GM18870 (cell line): ENCODE measurements at regions not wholly inside any gene's neighbourhood (a gene's known extent, or its start where the extent isn't known, plus 50 kb on each side); places are given as distances from the start of the nearest gene placed in this dataset.

ENCODE experiments used
- ATAC-seq: cut with Tn5 transposase; IDR thresholded peaks from one replicate; pipeline ENCODE4 v1.9.1; 2021; ENCODE audit warnings: moderate library complexity; ENCODE audit not compliant: unreplicated experiment

DNA sequence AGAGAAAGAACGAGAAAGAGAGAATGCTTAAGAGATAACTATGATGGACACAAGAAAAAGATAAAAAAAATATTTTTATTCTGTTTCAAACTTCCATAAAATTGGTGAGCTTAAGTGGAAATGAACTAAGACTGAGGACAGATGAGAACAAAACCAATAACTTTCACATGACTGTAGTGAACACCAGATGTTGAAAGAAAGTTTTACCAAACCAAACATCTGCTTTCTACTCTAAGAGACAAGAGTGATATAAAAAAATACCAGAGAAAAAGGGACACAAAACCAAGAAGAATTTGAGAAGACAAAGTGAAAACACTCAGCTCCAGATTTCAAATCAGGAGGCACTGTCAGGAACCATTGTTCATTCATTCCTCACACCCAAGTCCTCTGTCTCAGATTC, 147.9 kb downstream of the IMPG2 start:
- ATAC-seq, result no peak

DNA sequence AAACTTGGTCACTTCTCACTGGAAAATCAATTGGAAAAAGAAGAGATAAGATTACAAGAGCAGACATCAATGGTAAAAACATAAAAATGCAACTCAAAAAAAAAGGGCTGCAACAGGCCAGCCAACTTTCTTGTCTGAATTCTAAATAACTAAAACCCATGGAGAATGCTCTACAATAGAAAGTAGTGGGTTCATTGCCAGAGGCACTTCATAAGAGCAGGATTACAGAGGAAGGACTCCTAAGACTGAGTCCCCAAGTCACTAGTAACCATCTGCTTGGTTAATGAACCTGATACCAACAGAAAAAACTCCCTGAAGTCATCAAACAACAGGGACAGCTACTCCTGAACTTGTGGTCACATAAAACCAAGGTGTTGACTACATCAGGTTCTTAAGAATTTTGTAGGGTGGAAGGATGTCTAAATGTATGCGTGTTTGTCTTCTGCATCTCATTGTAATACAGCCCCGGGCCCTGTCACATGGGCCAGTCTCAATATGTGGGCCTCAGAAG, 148.6 kb downstream of the IMPG2 start:
- no peak for ATAC-seq

DNA sequence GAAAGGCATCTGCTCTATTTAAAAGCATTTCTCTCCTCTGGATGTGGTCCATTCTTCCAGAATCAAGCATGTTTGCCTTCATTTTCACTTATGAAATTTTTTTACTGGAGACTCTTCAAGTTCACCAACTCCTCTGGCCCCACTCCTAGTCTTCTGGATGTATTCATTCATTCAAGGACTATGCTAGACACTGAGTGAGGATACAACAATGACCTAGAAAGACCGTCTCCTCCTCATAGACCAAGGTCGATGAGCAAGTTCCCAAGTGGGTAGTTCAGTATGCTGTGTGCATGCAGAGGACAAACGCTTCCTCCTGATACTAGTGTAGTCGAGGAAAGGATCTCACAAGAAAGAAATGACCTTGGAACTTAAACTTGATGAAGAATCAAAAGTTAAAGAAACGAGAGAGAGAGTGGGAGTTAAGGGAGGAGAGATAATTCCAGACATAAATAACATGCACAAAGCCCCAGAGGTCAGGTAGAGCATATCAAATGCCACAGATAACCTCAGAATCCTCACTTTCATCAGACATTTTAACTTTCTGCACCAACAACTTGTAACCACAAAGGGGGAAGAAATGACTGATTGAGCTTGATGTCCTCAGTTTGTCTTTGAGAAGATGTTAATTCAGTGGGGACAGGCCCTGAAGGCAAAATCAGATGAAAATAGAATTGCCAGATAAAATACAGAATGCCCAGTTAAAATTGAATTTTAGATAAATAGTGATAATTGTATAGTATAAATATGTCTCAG, 149.4 kb downstream of the IMPG2 start:
- no peak for ATAC-seq

DNA sequence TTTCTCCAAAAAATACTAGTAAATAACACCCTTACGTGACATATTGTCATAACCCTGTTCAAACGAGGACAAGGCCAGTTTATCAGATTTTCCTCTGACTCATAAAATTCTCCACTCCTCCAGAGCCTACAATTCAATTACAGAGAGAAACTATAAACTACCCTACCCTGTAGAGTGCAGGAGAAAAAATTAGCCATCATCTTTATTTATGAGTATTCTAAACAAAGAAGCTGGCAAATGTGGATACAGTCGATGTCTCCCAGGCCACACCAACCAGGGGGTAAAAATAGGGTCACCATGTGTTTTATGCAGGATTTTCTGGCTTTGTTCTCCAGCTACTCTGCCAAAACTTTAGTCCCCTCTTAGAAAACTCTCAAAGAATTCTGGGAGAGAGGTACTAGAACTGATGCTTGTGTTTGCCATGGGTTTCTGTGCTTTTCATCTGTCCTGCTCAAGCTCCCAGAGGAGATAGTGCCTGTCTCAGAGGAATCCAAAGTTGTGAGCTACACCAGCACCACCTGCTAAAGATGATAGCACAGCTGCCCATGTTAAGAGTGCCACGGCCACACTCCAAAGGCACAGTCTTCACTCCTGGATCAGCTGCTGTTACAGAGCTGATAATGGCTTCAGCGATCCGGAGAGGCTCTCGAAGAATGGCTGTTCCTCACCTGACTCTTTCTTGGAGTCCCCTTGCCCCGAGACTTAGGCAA, 150.2 kb downstream of the IMPG2 start:
- no peak for ATAC-seq

DNA sequence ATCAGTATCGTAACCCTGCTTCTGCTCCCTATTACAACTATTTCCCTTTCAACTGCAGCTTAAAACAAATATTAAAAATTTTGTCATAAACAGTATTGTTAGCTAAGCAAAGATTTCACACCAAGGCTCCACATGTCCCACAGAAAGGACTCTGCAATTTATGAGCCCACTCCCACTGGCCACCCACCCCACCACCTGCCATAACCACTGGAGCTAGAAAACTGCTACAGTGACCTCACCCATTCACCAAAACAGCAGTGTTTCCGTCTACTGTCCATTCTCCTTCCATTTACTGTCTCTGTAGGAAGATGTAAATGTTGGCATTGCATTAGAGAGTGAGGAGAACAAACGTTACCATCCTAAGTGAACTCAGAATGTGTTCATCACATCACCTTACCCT, 150.9 kb downstream of the IMPG2 start:
- ATAC-seq, result no peak

DNA sequence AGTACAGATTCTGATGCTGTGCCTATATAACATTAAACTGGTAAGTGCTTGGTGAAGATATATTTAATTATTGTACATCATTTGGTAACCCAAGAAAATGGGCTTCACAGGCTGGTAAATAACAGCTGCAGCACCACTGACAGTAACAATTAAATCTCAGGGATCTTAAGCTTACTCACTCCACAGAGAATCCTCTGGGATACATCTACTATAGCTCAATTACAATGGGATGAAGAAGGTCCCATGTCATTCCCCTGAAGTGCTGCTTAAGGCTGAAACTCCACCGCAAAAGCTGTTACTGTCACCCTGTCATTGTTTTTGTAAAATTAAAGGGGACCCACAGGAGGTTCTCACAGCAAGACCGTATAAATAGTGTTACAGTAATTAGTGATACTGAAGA, 153.0 kb downstream of the IMPG2 start:
- no peak for ATAC-seq

DNA sequence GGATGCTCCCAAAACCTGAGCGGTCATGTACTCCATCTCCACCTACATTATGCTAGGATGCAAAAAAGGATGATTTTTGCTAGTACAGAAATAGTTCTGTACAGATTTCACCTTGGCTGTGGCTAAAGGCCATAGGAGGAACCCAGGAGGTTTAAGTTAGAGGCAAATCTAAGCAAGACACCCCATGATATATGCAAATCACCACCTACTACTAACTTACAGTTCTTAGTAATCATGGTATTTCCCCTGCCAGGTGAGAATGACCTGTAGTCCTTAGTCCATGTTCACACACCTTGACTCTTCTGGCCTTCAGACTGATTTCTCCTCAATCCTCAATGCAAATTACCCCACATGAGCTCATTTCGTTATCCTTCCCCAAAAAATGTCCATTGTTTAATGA, 154.2 kb downstream of the IMPG2 start:
- ATAC-seq, result no peak

DNA sequence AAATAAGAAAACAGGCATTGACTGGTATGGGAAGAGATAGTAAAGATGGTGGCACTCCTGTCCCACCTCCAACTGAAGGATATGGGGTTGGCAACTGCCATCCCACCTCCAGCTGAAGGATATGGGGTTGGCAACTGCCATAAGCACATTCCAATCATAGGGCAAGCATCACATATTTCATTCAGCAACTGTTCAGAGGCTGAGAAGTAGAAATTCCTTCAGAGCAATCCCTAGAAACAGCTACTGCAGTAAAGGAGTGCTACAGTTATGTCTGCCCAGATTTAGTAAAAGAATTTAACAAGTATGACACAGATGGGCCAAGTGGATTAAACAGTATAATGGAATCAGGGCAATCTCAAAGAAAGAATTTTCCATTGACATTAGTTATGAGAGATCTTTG, 156.8 kb downstream of the IMPG2 start:
- ATAC-seq, result no peak

DNA sequence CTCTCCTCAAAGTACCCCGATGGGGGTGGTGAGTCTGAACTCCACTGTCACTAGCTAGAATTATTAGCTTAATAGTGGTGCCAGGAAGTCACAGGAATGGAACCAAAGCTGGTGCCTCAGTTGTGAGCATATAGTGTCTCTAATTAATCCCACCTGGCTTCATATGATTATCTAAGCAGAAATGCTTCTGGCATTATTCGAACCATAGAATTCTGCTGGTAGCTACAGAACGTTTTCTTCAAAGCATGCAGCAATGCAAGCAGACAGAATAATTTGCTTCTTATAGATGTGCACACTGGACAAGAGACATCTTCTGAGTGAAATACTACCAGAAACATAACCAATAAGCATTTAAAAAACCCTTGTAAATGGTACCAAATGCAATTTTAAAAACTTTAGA, 160.9 kb downstream of the IMPG2 start:
- ATAC-seq, result no peak

DNA sequence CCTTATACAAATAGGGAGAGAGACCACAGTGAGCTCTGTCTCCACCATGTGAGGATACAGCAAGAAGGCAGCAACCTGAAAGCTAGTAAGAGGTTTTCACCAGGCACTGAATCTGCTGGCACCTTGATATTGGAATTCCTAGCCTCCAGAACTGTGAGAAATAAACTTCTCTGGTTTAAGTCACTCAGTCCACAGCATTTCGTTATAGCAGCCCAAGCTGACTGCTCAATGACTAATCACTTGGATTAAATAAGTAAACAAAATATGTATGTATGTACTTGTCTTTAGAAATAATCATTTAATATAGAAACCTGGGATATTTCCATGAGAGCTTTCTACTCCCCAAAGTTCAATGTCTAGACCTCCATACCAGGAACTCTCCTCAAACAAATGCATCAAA, 162.0 kb downstream of the IMPG2 start:
- ATAC-seq, result no peak

DNA sequence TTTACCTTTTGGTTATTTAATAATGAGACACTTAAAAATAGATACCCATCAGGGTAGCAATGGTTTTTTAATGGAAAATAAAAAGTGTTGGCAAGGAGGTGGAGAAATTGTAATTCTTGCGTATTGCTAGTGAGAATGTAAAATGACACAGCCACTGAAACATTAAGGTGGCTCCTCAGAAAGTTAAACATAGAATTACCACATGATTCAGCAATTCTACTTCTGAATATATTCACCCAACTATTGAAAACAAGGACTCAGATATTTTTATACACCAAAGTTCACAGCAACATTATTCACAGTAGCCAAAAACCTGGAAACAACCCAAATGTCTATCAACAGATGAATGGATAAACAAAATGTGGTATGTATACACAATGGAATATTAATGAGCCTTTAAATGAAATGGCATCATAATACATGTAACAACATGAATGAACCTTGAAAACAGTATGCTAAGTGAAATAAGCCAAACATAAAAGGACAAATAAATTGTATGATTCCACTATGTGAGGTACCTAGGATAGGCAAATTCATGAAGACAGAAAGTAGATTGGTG, 163.5 kb downstream of the IMPG2 start:
- no peak for ATAC-seq

DNA sequence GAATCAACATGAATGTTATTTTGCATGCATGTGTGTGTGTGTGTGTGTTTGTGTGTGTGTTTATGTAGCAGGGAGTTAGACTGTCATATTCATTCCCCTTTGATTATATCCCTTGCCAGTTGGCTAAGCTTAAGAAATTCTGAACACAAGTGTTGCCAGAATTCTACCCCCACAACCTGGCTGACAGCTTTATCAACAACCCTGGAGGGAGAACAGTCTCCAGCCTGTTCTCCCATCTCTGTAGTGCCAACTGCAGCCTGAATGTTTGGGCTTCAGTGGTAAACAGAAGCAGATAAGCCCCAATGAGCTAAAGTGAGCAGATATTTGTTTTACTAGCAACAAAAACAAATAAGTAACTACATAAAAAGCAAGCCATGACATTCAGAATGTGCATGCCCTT, 162.6 kb upstream of the ABI3BP start:
- ATAC-seq, result no peak

DNA sequence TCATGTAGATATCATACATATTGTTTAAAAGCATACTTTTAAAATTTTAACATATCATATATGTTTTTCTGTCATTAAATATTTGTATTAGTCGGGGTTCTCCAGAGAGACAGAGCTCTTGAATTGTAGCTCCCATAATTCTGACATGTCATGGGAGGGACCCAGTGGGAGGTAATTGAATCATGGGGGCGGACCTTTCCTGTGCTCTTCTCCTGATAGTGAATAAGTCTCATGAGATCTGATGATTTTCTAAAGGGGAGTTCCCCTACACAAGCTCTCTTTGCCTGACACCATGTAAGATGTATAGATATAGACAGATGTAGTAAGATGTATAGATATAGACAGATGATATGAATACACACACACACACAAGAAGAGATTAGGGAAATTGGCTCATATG, 161.2 kb upstream of the ABI3BP start:
- no peak for ATAC-seq

DNA sequence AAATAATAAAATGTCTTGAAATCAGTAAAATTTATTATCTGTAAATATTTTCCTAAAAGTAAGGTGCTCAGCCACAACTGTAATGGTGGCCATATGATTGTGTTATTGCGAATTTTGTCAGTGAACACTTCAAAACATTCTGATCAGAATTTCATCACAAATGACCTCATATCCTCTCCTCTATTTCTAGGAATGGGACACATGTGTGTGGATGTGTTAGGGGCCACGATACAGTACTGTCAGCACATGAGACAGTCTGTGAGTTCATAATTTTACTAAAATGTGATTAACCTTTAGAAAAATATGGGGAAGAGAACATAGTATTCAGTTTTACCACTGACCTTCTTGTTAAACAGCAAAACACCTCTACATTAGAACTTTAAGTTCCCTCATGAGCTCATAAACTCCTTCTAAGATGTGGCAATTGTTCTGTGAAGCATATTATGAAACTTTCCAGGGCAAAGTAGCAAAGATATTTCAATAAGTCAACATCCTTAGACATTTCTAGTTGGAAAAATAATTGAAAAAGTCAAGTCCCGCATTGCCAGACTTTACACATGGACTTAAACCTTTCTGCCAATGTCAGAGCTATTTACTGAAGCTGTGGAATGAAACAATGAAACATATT, 158.2 kb upstream of the ABI3BP start:
- no peak for ATAC-seq

DNA sequence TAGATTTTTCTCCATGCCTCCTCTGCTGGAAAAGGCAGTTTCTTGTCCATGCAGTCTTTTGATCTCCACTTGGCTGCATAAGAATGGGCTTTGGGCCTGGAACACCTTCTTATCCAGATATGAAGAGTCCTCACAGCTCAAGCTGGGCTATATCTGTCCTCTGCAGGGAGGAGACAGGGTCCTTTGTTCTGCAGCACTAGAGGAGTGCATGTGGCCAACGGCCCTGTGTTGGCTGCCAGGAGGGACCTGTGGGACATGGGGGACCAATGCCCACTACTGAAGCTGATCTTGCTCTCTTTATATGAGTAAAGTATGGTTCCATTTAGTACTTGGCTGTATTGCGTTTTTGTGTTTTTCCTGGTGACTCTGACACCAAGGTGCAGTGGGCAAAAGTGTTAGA, 157.3 kb upstream of the ABI3BP start:
- ATAC-seq, result no peak

DNA sequence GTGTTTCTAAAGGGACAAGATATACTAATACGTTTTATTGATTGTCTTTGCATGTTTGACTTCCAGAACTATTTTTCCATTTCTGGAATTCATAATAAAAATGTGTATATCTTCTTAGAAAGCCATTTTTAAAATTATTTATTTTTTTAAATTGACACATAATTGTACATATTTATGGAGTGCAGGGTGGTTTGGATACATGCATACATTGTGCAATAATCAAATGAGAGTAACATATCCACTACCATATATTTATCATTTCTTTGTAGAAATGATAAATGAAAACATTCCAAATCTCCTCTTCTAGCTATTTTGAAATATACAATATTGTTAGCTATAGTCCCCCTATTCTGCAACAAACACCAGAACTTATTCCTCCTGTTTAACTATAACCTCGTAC, 156.5 kb upstream of the ABI3BP start:
- no peak for ATAC-seq

DNA sequence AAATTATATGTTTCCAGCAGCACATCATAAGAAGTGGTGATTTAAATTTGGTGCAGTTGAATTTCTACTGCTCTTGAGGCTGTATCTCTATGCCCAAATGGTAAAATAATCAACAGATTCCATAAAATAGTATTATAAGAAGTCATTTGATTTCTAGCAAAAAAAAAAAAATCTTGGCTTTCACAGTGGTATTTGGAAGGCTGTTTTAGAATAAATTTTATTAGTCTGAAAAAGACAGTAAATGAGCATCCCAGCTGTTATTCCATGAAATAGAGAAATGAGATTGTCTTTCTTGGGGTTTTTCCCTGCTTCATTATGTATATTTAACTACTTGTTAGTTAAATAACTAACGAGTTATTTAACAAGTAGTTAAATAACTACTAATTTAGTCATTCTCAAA, 156.0 kb upstream of the ABI3BP start:
- ATAC-seq, result no peak

DNA sequence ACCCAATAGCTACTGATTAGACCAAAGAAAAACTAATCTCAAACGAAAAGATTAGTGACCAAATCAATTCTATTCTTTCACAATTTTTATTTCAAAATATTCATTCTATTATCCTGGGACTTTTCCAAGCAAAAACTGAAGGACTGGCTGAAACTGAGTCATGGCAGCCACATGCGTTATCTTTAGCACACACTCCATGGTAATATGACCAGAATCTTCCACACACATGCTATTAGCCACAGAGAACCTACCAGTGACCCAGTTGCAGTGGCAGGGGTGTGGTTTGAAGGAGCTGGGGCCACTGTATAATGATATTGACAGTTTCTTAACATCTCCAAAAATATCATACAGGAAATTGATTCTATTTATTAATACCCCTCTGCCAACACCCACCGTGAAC, 154.8 kb upstream of the ABI3BP start:
- no peak for ATAC-seq

DNA sequence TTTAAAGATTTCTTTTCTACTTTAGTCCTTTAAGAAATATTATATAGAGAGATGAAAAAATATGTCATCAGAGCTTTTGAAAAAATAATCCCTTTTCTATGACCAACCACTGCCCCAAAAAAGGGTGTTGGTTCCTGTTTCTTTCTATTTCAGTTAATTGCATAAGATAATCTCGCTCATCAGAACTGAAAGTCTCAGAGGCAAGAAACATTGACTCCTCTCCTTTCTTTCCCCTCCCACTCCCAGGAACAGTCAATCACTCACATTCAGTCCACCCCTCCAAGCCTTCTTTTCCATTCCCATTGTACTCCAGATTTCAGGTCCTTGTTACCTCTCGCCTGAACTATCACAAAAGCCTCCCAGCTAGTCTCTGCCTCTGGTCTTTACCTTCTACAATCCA, 153.7 kb upstream of the ABI3BP start:
- ATAC-seq, result no peak

DNA sequence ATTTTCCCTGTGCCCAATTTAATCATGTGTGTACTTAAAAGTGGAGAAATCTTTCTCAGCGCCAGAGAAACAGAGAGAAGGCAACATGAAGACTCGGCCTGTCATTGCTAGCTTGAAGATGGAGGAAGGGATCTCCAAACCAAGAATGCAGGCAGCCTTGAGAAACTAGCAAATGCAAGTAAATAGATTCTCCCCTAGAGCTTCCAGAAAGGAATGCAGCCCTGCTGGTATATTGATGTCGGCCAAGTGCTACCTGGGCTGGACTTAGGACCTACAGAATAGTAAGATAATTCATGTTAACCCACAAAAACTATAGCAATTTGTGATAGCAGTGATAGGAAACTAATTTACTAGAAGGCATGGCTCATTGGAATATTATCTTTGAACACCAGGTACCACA, 150.9 kb upstream of the ABI3BP start:
- no peak for ATAC-seq

DNA sequence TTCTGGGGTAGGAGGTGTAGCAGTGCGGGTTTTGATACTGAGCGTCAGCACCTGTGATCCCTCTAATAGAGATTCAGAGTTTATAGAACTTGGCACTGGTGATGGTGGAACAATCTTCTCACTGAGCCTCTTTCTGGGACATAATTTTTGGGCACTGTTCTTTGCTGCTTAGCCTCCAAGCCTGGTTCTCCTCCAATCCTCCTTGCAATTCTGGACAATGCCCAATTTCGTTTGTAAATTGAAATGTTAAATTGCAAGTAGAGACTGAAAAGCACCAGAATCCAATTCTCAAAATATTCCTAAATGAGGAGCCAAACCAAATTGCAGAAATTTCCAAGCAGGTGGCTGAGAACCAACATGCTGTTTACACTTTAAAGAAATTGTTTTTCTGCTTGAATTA, 149.8 kb upstream of the ABI3BP start:
- no peak for ATAC-seq

DNA sequence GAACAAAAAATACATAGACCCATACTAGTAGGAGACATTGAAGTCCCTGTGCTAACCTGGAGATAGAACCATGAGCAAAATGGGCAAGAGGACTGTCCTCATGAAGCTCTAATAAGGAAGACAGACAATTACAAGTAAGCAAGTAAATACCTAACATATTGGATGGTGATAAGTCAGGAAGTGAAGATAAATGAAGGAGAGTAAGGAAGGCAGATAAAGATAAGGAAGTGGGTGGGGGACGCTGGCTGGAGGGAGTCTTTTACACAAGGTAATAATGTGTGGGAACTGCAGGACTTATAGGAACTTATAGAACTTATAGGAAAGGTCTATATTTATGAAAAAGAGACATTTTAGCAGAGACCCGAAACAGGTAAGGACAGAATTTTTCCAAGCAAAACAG, 148.9 kb upstream of the ABI3BP start:
- no peak for ATAC-seq
